ENCODE measurements at regions not wholly inside any gene's neighbourhood (a gene's known extent, or its start where the extent isn't known, plus 50 kb on each side); places are given as distances from the start of the nearest gene placed in this dataset.

DNA sequence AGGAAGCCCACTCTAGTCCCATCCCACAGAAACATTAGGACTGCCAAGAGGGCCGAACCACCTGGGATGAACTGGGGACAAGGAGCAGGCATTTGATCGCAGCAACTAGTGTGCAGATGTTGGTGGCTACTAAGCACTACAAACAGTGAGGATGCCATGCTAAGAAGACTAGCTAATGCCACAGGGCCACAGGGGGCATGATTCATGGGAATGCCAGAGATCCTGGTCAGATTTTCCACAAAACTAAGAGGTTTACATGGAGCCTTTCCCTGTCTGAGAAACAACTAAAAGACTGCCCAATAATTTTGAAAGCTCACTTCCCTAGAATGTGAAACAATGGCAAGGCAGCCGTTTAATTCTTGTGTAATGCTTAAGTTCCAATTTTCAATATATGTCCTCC lies 375.9 kb upstream of the PTCHD4 start:
- no peak overlapping the region for H3K4me3 ChIP-seq
- H3K27ac ChIP-seq: no peak overlapping the region

GRCh38 chr6:48486373-48486772 lies 375.4 kb upstream of the PTCHD4 start:
- H3K27ac ChIP-seq: no peak overlapping the region
- H3K4me3 ChIP-seq: no peak overlapping the region

DNA sequence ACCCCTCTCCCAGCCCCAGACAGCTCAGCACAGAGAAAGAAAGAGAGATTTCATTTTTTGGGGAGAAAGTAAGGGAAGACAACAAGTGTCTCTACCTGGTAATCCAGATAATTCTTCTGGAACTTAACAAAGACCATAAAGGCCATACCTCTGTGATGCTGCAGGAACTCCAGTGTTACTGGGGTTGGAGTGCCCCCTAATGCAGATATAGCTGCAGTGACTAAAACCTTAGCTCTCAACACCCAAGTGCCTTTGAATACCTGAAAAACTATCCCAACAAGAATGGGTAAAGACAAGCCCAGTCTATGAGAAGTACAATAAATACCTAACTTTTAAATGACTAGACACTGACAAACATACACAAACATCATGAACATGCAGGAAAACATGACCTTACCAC lies 365.3 kb upstream of the PTCHD4 start:
- Histone ChIP-seq H3K4me3 (no peak overlapping the region), H3K27ac (no peak overlapping the region)

DNA sequence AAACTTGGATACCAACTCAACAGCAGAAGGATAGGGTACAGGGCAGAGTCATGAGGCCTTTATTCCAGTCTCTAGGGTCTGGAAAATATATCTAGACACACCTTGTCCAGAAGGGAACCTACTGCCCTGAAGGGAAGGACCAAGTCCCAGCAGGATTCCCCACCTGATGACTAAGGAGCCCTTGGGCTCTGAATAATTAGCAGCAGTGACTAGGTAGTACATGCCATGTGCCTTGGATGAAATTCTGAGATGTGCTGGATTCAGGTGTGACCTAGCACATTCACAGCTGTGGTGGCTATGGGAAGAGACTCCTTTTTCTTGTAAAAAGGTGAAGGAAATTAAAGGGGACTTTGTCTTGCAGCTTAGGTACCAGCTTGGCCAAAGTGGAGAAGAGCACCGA lies 364.3 kb upstream of the PTCHD4 start:
- H3K27ac ChIP-seq: no peak overlapping the region
- no peak overlapping the region for H3K4me3 ChIP-seq

- Histone ChIP-seq H3K27ac (no peak overlapping the region), H3K4me3 (no peak overlapping the region)
These were observed 363.8 kb upstream of the PTCHD4 start for GRCh38 chr6:48474830-48475229.

GRCh38 chr6:48474136-48474535 lies 363.1 kb upstream of the PTCHD4 start:
- no peak overlapping the region for H3K27ac ChIP-seq
- H3K4me3 ChIP-seq: no peak overlapping the region

GRCh38 chr6:48472535-48472934 lies 361.5 kb upstream of the PTCHD4 start:
- H3K4me3 ChIP-seq: no peak overlapping the region
- H3K27ac ChIP-seq: no peak overlapping the region

DNA sequence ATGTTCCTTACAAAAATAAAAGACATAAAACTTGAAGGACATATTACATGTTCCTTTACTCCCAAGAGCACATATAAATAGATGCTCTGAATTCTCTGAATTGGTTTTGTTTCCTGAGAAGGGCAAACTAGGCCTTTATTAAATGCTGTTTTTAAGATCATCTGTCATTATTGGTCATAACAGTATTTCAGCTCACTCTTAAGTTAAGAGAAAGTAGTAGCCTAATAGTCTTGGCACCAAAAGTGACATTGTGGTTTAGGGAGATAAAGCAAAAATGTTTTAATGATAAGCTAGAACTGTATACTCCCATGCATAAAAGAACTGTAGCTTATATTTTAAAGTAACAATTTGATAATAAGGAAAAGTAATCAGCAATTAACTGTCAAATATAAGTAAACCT lies 361.1 kb upstream of the PTCHD4 start:
- H3K27ac ChIP-seq: no peak overlapping the region
- H3K4me3 ChIP-seq: no peak overlapping the region

DNA sequence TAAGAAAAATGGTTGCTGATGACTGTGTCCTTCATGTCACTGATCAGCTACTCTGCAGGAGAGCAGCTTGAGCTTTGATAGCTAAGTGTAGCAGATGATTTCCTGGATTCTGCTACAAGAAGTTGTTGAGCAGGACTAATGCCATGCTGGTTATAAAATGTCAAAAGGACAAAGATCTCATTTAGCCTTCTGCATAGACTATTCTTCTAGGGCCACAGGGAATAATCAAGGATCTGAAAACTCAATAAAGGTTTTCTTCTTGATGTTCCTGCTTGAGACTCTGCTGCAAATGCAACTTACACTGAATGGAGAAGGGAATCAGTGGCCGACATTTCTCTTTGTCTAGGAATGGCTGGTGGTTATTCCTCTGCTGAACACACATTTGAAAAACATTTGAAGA lies 360.3 kb upstream of the PTCHD4 start:
- Histone ChIP-seq H3K4me3 (no peak overlapping the region), H3K27ac (no peak overlapping the region)

- Histone ChIP-seq H3K27ac (no peak overlapping the region), H3K4me3 (no peak overlapping the region)
These were observed 338.0 kb upstream of the PTCHD4 start for GRCh38 chr6:48449002-48449401.

GRCh38 chr6:48447251-48447650 lies 336.3 kb upstream of the PTCHD4 start:
- H3K4me3 ChIP-seq: no peak overlapping the region
- no peak overlapping the region for H3K27ac ChIP-seq

GRCh38 chr6:48429610-48430009 lies 318.6 kb upstream of the PTCHD4 start:
- no peak overlapping the region for H3K4me3 ChIP-seq
- no peak overlapping the region for H3K27ac ChIP-seq

DNA sequence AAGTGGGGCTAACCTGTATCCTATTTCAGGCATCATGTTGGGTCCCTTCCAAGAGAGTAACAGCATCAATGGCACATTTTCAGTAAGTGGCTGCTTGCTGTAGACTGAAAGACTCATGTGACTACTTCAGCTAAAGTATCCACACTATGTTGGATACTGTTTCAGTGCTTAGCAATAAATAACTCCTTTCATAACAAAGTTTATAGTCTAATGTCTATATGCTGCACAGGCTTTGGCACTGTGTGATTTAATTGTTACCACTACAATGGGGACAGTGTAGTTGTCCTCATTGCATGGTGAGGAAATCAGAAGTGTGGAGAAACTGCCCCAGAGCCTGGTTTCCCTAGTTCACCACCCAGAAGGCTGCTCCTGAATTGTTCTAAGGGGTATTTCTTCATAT lies 318.0 kb upstream of the PTCHD4 start:
- no peak overlapping the region for H3K27ac ChIP-seq
- no peak overlapping the region for H3K4me3 ChIP-seq

DNA sequence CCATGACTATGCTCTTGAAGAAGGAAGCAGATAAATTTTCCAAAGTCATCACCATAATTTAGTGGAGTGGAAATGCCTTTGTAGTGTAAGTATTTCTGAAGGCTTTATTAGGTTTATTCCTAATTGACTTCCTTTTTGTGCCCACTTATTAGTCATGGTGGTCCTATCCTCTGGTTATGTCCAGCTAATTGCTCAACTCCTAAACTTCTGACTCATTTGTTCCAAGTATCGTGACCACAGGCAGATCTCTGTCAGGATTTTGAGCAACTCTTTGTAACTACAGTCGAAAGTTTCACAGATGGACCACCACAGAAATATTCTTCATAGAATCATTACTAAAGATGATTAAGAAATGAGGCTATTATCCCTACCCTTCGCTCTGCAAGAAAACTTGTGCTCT lies 315.6 kb upstream of the PTCHD4 start:
- no peak overlapping the region for H3K4me3 ChIP-seq
- H3K27ac ChIP-seq: no peak overlapping the region

GRCh38 chr6:48423640-48424365 lies 312.8 kb upstream of the PTCHD4 start:
- Histone ChIP-seq H3K27ac (no peak overlapping the region), H3K4me3 (no peak overlapping the region)

GRCh38 chr6:48419992-48420391 lies 309.0 kb upstream of the PTCHD4 start:
- H3K27ac ChIP-seq: no peak overlapping the region
- H3K4me3 ChIP-seq: no peak overlapping the region

DNA sequence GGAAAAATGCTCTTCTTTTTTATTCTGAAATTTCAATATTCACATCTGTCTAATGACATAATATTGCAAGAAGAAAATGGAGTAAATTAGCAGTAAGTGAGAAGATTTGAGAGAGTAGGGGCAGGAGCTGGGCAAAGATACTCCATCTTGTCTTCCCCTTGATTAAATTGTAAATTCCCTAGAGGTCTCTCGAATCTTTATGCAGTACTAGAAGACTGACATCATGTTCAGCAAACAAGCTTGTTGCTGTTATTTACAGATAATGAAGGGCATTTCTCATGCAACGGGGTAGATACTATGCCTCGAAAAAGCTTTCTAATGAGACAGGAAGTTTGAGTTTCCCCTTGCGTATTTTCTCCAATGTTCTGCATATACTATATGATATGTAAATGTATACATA lies 306.9 kb upstream of the PTCHD4 start:
- H3K27ac ChIP-seq: no peak overlapping the region
- no peak overlapping the region for H3K4me3 ChIP-seq

DNA sequence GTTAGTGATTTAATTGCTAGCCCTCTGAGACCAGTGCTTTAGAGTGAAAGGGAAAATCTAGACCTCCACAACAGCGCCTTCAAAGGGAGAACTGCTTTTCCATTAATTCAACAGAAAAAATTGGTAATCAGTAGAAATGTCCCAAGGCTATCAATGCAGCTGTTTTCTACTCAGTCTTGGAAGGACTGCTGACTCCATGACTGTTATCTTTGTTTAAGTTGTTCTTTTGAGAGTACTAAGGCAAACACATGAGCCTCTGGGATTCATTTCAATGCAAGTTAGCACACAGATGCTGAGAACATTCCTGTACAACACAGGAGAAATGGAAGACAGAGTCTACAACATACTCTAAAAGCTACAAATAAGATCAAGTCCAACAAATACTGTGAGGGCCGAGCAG lies 301.7 kb upstream of the PTCHD4 start:
- Histone ChIP-seq H3K4me3 (no peak overlapping the region), H3K27ac (no peak overlapping the region)

GRCh38 chr6:48404927-48405326 lies 293.9 kb upstream of the PTCHD4 start:
- Histone ChIP-seq H3K4me3 (no peak overlapping the region), H3K27ac (no peak overlapping the region)

GRCh38 chr6:48403587-48403986 lies 292.6 kb upstream of the PTCHD4 start:
- H3K4me3 ChIP-seq: no peak overlapping the region

GRCh38 chr6:48401016-48401415 lies 290.0 kb upstream of the PTCHD4 start:
- Histone ChIP-seq H3K27ac (no peak overlapping the region), H3K4me3 (no peak overlapping the region)

More at GRCh38 chr6:48403587-48403986, 292.6 kb upstream of the PTCHD4 start:
- no peak overlapping the region for H3K27ac ChIP-seq

DNA sequence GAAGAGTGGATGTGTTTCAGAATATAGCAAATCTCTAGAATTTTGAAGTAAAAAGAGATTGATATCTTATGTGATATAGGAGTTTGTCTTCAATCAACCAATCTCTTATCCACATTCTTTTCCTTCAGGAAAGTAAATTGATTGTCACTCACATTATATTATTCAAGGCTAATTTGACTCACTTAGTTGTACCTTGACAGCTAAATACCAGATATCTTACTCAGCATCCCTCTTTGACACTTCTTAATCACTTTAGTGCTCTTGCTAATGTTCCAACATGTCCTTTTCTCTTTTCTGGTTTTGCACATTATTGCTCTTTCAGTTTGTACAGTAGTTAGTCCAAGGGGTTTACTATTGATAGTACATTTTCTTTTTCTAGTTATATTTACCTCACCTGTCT lies 286.9 kb upstream of the PTCHD4 start:
- Histone ChIP-seq H3K27ac (no peak overlapping the region), H3K4me3 (no peak overlapping the region)

Measured in skin epidermis (tissue), 12 donors.